HCT116 (cell line): ENCODE measurements at regions not wholly inside any gene's neighbourhood (a gene's known extent, or its start where the extent isn't known, plus 50 kb on each side); places are given as distances from the start of the nearest gene placed in this dataset.

Experiments
- ATAC-seq: fragments of 200-7000 bp; cut with Tn5 transposase; 2 replicates; pipeline ENCODE4 v1.9.1; 2020; ENCODE audit warnings: mild to moderate bottlenecking, moderate library complexity
- BruUV-seq: library from RNA; stranded (reverse); fragments of 400-500 nt; replicated peaks from 2 replicates; lab custom pipeline; 2021; lab: Mats Ljungman, UMichigan
- CTCF ChIA-PET: fragments of 300-600 bp; sonication (Branson Sonifier 250); formaldehyde crosslinking; loops from one replicate; lab custom pipeline; 2021; ENCODE audit warnings: antibody characterized with exemption; lab: Charles Lee
- POLR2A ChIA-PET: fragments of 300-600, 350-600 bp; sonication (Branson Sonifier 250); formaldehyde crosslinking; loops from one replicate; lab custom pipeline; 2021; ENCODE audit warnings: antibody characterized with exemption; lab: Charles Lee
- RAD21 ChIA-PET, 2 experiments: fragments of 300-600 bp; sonication (Branson Sonifier 250); formaldehyde crosslinking; loops; one replicate each; lab custom pipeline; 2023; ENCODE audit warnings: low total read pairs in 2 of 2; ENCODE audit not compliant: uncharacterized antibody in 2 of 2, unreplicated experiment in 2 of 2, low non-redundant PET in 1 of 2; lab: Charles Lee
- DNase-seq: peaks from one replicate; pipeline ENCODE4 v3.0.0-alpha.2; 2010; ENCODE audit warnings: low read depth, low spot score
- H2AFZ ChIP-seq: fragments of 200-600 bp; shearing (Covaris generic), sonication (generic); 2 replicates; pipeline ENCODE4 v1.6.1; 2017; ENCODE audit warnings: low read depth, mixed run types, mixed read lengths, antibody characterized with exemption, low read length; ENCODE audit not compliant: poor library complexity, severe bottlenecking
- H3K27ac ChIP-seq: 2 replicates; pipeline ENCODE4 v1.5.1; 2012; ENCODE audit warnings: low read depth, low read length
- H3K27me3 ChIP-seq: fragments of 200-600 bp; sonication (generic); 2 replicates; pipeline ENCODE4 v1.6.1; 2016; ENCODE audit warnings: mixed run types, low read length, mixed read lengths; ENCODE audit not compliant: insufficient read depth
- H3K36me3 ChIP-seq, 2 experiments: fragments of 200-500 bp in 1 of 2; fragments of 200-600 bp in 1 of 2; sonication (Bioruptor generic) in 1 of 2; sonication (generic) in 1 of 2; 2 replicates each; pipeline versions ENCODE4 v1.5.1 to v1.6.1; 2014 to 2016; ENCODE audit warnings: low read length in 2 of 2, inconsistent platforms in 1 of 2, mixed read lengths in 1 of 2, mixed run types in 1 of 2; ENCODE audit not compliant: insufficient read depth in 2 of 2, control insufficient read depth in 1 of 2
- H3K4me1 ChIP-seq, 2 experiments: fragments of 200-600 bp in 1 of 2; sonication (generic) in 1 of 2; 2 replicates each; pipeline versions ENCODE4 v1.5.1 to v1.6.1; 2012 to 2017; ENCODE audit warnings: low read length in 2 of 2, inconsistent platforms in 1 of 2, mild to moderate bottlenecking in 1 of 2, mixed read lengths in 1 of 2, mixed run types in 1 of 2, moderate library complexity in 1 of 2; ENCODE audit not compliant: insufficient read depth in 2 of 2, control insufficient read depth in 1 of 2
- H3K4me2 ChIP-seq: fragments of 200-600 bp; sonication (generic); 2 replicates; pipeline ENCODE4 v1.6.1; 2017; ENCODE audit warnings: mixed run types, low read length, mixed read lengths
- H3K4me3 ChIP-seq, 2 experiments: fragments of 200-600 bp in 1 of 2; sonication (generic) in 1 of 2; replicated peaks in 1 of 2; 2 replicates each; pipeline ENCODE4 v1.5.1; 2011 to 2016; ENCODE audit warnings: low read length in 2 of 2, control low read depth in 1 of 2, low read depth in 1 of 2, mild to moderate bottlenecking in 1 of 2, mixed read lengths in 1 of 2, mixed run types in 1 of 2
- H3K79me2 ChIP-seq: fragments of 200-600 bp; sonication (generic); 2 replicates; pipeline ENCODE4 v1.6.1; 2017; ENCODE audit warnings: mild to moderate bottlenecking, mixed run types, low read length, moderate library complexity, mixed read lengths; ENCODE audit not compliant: insufficient read depth
- H3K9ac ChIP-seq: fragments of 200-600 bp; sonication (generic); 2 replicates; pipeline ENCODE4 v1.6.1; 2016; ENCODE audit warnings: low read length, mixed read lengths
- H3K9me2 ChIP-seq: fragments of 200-600 bp; sonication (generic), shearing (Covaris generic); 2 replicates; pipeline ENCODE4 v1.6.1; 2017; ENCODE audit warnings: mixed run types, mild to moderate bottlenecking, moderate library complexity; ENCODE audit not compliant: insufficient read depth
- H3K9me3 ChIP-seq, 2 experiments: fragments of 200-500 bp in 1 of 2; fragments of 200-600 bp in 1 of 2; sonication (Bioruptor generic) in 1 of 2; sonication (generic) in 1 of 2; 2 replicates each; pipeline ENCODE4 v1.6.1; 2014 to 2017; ENCODE audit warnings: low read length in 2 of 2, mixed read lengths in 2 of 2, inconsistent platforms in 1 of 2, low read depth in 1 of 2, mild to moderate bottlenecking in 1 of 2, mixed run types in 1 of 2, moderate library complexity in 1 of 2; ENCODE audit not compliant: control insufficient read depth in 1 of 2, insufficient read depth in 1 of 2
- H4K20me1 ChIP-seq: fragments of 200-600 bp; sonication (generic), shearing (Covaris generic); 2 replicates; pipeline ENCODE4 v1.6.1; 2017; ENCODE audit warnings: mixed run types, mild to moderate bottlenecking, moderate library complexity; ENCODE audit not compliant: insufficient read depth
- ATF3 ChIP-seq: IDR thresholded peaks from 2 replicates; pipeline ENCODE4 v1.6.1; 2012
- CBX3 ChIP-seq: IDR thresholded peaks from 2 replicates; pipeline ENCODE4 v1.6.1; 2012; ENCODE audit warnings: low read depth
- CEBPB ChIP-seq: IDR thresholded peaks from 2 replicates; pipeline ENCODE4 v1.6.1; 2012; ENCODE audit warnings: low read depth
- CTCF ChIP-seq, 3 experiments: fragments of 200-600 bp in 1 of 3; sonication (generic) in 1 of 3; IDR thresholded peaks in 2 of 3; conservative IDR thresholded peaks in 1 of 3; 2 replicates each; pipeline ENCODE4 v1.5.1; 2012 to 2017; ENCODE audit warnings: low read depth in 2 of 3, low read length in 2 of 3, antibody characterized with exemption in 1 of 3, borderline replicate concordance in 1 of 3, control low read depth in 1 of 3, mild to moderate bottlenecking in 1 of 3, mixed read lengths in 1 of 3, mixed run types in 1 of 3, moderate library complexity in 1 of 3; ENCODE audit not compliant: insufficient read depth in 1 of 3
- EGR1 ChIP-seq: IDR thresholded peaks from 2 replicates; pipeline ENCODE4 v1.6.1; 2012; ENCODE audit warnings: low read depth
- ELF1 ChIP-seq: IDR thresholded peaks from 2 replicates; pipeline ENCODE4 v1.6.1; 2012; ENCODE audit warnings: low read depth, borderline replicate concordance
- JUND ChIP-seq: IDR thresholded peaks from 2 replicates; pipeline ENCODE4 v1.6.1; 2012
- MAX ChIP-seq: IDR thresholded peaks from 2 replicates; pipeline ENCODE4 v1.6.1; 2012
- POLR2A ChIP-seq: IDR thresholded peaks from 2 replicates; pipeline ENCODE4 v1.7.0; 2011; ENCODE audit warnings: borderline replicate concordance; ENCODE audit not compliant: insufficient read depth, insufficient read length; ENCODE audit errors: extremely low read depth
- POLR2AphosphoS5 ChIP-seq: IDR thresholded peaks from 2 replicates; pipeline ENCODE4 v1.6.1; 2011; ENCODE audit warnings: mild to moderate bottlenecking, low read depth, low read length, moderate library complexity
- RAD21 ChIP-seq: IDR thresholded peaks from 2 replicates; pipeline ENCODE4 v1.6.1; 2012; ENCODE audit warnings: low read depth, mild to moderate bottlenecking
- REST ChIP-seq: IDR thresholded peaks from 2 replicates; pipeline ENCODE4 v1.6.1; 2012; ENCODE audit warnings: low read depth
- ZBTB33 ChIP-seq: IDR thresholded peaks from 2 replicates; pipeline ENCODE4 v1.6.1; 2011; ENCODE audit warnings: mild to moderate bottlenecking, low read length, moderate library complexity; ENCODE audit not compliant: insufficient replicate concordance; ENCODE audit errors: extremely low read depth
- ZNF274 ChIP-seq: fragments of 200-500 bp; sonication (Bioruptor generic); IDR thresholded peaks from 2 replicates; pipeline ENCODE4 v1.6.1; 2014; ENCODE audit warnings: mild to moderate bottlenecking, low read depth, low read length, inconsistent platforms
- intact Hi-C: fragments of 100-400 bp; cut with micrococcal nuclease; formaldehyde crosslinking; loops from 2 replicates; pipeline ENCODE4 v1.10.0; 2022

- CTCF ChIA-PET = interaction anchor here (1.9 kb wide), 1 partner anchor 9 kb away, joined by 9 read pairs; no protein-coding TSS in a partner anchor
- Histone ChIP-seq H3K36me3 (no peaks in the 10 kb centered on the region), H4K20me1 (no peaks in the 10 kb centered on the region), H3K27me3 (no peaks in the 10 kb centered on the region), H3K9ac (no peak overlapping the region), H2AFZ (no peak overlapping the region), H3K9me2 (no peaks in the 10 kb centered on the region), H3K79me2 (no peaks in the 10 kb centered on the region), H3K9me3 (no peaks in the 10 kb centered on the region), H3K4me2 (no peak overlapping the region), H3K4me3 (no peak overlapping the region), H3K4me1 (no peaks in the 10 kb centered on the region), H3K27ac (no peak overlapping the region)
- DNase-seq (no peak), ATAC-seq (no peak)
- no peak for TF ChIP-seq ATF3
- no peak for TF ChIP-seq ZBTB33
- TF ChIP-seq RAD21 = no peak
- TF ChIP-seq CTCF (IDR thresholded peaks at IDR 0.05 in 2 of 3, conservative IDR thresholded peaks at IDR 0.05 in 1 of 3; ENCODE audit: borderline replicate concordance in 1 of 3, insufficient read depth in 1 of 3, low read depth in 2 of 3, low read length in 2 of 3) = no peak
- no peak for TF ChIP-seq ZNF274
- no peak for TF ChIP-seq POLR2A
- no peak for TF ChIP-seq ELF1
- TF ChIP-seq CEBPB = no peak
- no peak for TF ChIP-seq MAX
- TF ChIP-seq POLR2AphosphoS5 = no peak
- no peak for TF ChIP-seq JUND
- TF ChIP-seq CBX3 = no peak
- TF ChIP-seq REST = no peak
- no peak for TF ChIP-seq EGR1
- intact Hi-C loops = no loop called here
- RAD21 ChIA-PET = no interaction called here
- BruUV-seq = no TSS peak
- POLR2A ChIA-PET = no interaction called here
Observed at GRCh38 chr16:55030944-55031343, 100.3 kb downstream of the IRX5 start.
